Trophoblast cell (in vitro differentiated cells and primary cell): ENCODE measurements at regions not wholly inside any gene's neighbourhood (a gene's known extent, or its start where the extent isn't known, plus 50 kb on each side); places are given as distances from the start of the nearest gene placed in this dataset.

Experiments
- DNase-seq, 2 donors: peaks; one replicate each; pipeline ENCODE4 v3.0.0-alpha.2; 2016
- H2AFZ ChIP-seq: 2 replicates; pipeline ENCODE4 v1.6.1; 2013; ENCODE audit warnings: low read length, moderate library complexity, mild to moderate bottlenecking; ENCODE audit not compliant: insufficient read depth, poor library complexity
- H2AK5ac ChIP-seq: 2 replicates; pipeline ENCODE4 v1.6.1; 2013; ENCODE audit warnings: mild to moderate bottlenecking, low read length
- H2BK120ac ChIP-seq: 2 replicates; pipeline ENCODE4 v1.6.1; 2013; ENCODE audit warnings: low read length, mild to moderate bottlenecking, moderate library complexity; ENCODE audit not compliant: insufficient read depth, poor library complexity
- H2BK12ac ChIP-seq: 2 replicates; pipeline ENCODE4 v1.6.1; 2013; ENCODE audit warnings: mild to moderate bottlenecking, low read length, moderate library complexity
- H2BK5ac ChIP-seq: 2 replicates; pipeline ENCODE4 v1.6.1; 2013; ENCODE audit warnings: low read length, low read depth, moderate library complexity, mild to moderate bottlenecking; ENCODE audit not compliant: poor library complexity
- H3K14ac ChIP-seq: 2 replicates; pipeline ENCODE4 v1.6.1; 2013; ENCODE audit warnings: mild to moderate bottlenecking, low read length
- H3K18ac ChIP-seq: 2 replicates; pipeline ENCODE4 v1.6.1; 2013; ENCODE audit warnings: mild to moderate bottlenecking, low read length
- H3K23ac ChIP-seq: 2 replicates; pipeline ENCODE4 v1.6.1; 2013; ENCODE audit warnings: low read length
- H3K27ac ChIP-seq: 2 replicates; pipeline ENCODE4 v1.5.1; 2013; ENCODE audit warnings: low read depth, mild to moderate bottlenecking, inconsistent platforms, low read length, moderate library complexity
- H3K27me3 ChIP-seq: 2 replicates; pipeline ENCODE4 v1.6.1; 2013; ENCODE audit warnings: inconsistent platforms, mild to moderate bottlenecking, low read length, moderate library complexity; ENCODE audit not compliant: insufficient read depth
- H3K36me3 ChIP-seq, 2 experiments: 1 replicate in 1 of 2; 2 replicates in 1 of 2; pipeline ENCODE4 v1.6.1; 2013; ENCODE audit warnings: low read length in 2 of 2, mild to moderate bottlenecking in 2 of 2, moderate library complexity in 1 of 2; ENCODE audit not compliant: insufficient read depth in 2 of 2, control insufficient read depth in 1 of 2
- H3K4ac ChIP-seq: 2 replicates; pipeline ENCODE4 v1.6.1; 2013; ENCODE audit warnings: low read depth, mild to moderate bottlenecking, low read length, moderate library complexity
- H3K4me1 ChIP-seq, 2 experiments: 1 replicate in 1 of 2; 2 replicates in 1 of 2; pipeline ENCODE4 v1.6.1; 2013; ENCODE audit warnings: low read length in 2 of 2, mild to moderate bottlenecking in 2 of 2, moderate library complexity in 1 of 2; ENCODE audit not compliant: insufficient read depth in 2 of 2, control insufficient read depth in 1 of 2
- H3K4me2 ChIP-seq: 2 replicates; pipeline ENCODE4 v1.6.1; 2013; ENCODE audit warnings: inconsistent platforms, mild to moderate bottlenecking, low read length, moderate library complexity
- H3K4me3 ChIP-seq: 2 replicates; pipeline ENCODE4 v1.5.1; 2013; ENCODE audit warnings: mild to moderate bottlenecking, low read depth, low read length, inconsistent platforms
- H3K79me1 ChIP-seq: one replicate; pipeline ENCODE4 v1.6.1; 2013; ENCODE audit warnings: low read length
- H3K79me2 ChIP-seq: 2 replicates; pipeline ENCODE4 v1.6.1; 2013; ENCODE audit warnings: low read length, mild to moderate bottlenecking; ENCODE audit not compliant: control insufficient read depth, insufficient read depth, poor library complexity
- H3K9ac ChIP-seq: 2 replicates; pipeline ENCODE4 v1.6.1; 2013; ENCODE audit warnings: mild to moderate bottlenecking, low read length
- H3K9me3 ChIP-seq: 2 replicates; pipeline ENCODE4 v1.6.1; 2013; ENCODE audit warnings: low read depth, mild to moderate bottlenecking, control low read depth, inconsistent platforms, low read length; ENCODE audit not compliant: insufficient read depth
- H4K12ac ChIP-seq: 2 replicates; pipeline ENCODE4 v1.6.1; 2013; ENCODE audit warnings: low read depth, mild to moderate bottlenecking, low read length, moderate library complexity
- H4K8ac ChIP-seq: 2 replicates; pipeline ENCODE4 v1.6.1; 2013; ENCODE audit warnings: low read depth, mild to moderate bottlenecking, low read length, moderate library complexity
- H4K91ac ChIP-seq: one replicate; pipeline ENCODE4 v1.6.1; 2013; ENCODE audit warnings: low read depth, mild to moderate bottlenecking, low read length, moderate library complexity
- WGBS: extraction: QIAGEN DNeasy Blood & Tissue Kit; methylation state at CpG from one replicate; pipeline ENCODE4 v1.1.7; 2013; ENCODE audit warnings: missing lambda C conversion rate; ENCODE audit not compliant: insufficient read length, insufficient coverage; ENCODE audit errors: extremely low coverage; 5-methylcytosine and 5-hydroxymethylcytosine counted together

GRCh38 chr1:25110485-25110884, 121.8 kb downstream of the SYF2 start:
- no peak overlapping the region for H3K4me3 ChIP-seq
- H3K4ac ChIP-seq, result no peak overlapping the region
- no peak for DNase-seq
- H3K9ac ChIP-seq, result no peak overlapping the region
- no peak overlapping the region for H3K27ac ChIP-seq
- no peaks in the 10 kb centered on the region for H3K4me1 ChIP-seq
- no peak overlapping the region for H3K23ac ChIP-seq
- no peak overlapping the region for H3K18ac ChIP-seq
- H2BK12ac ChIP-seq, result no peak overlapping the region
- no peaks in the 10 kb centered on the region for H3K27me3 ChIP-seq
- no peaks in the 10 kb centered on the region for H3K79me2 ChIP-seq
- H4K12ac ChIP-seq, result no peak overlapping the region
- no peak overlapping the region for H2BK5ac ChIP-seq
- H2BK120ac ChIP-seq, result no peak overlapping the region
- H2AFZ ChIP-seq, result no peak overlapping the region
- no CpG with 5 or more reads among the region's 7 CpGs for WGBS
- no peaks in the 10 kb centered on the region for H3K79me1 ChIP-seq
- no peak overlapping the region for H4K8ac ChIP-seq
- H3K14ac ChIP-seq, result no peak overlapping the region
- no peak overlapping the region for H2AK5ac ChIP-seq
- no peak overlapping the region for H4K91ac ChIP-seq
- H3K4me2 ChIP-seq, result no peak overlapping the region
- peaks cover 3% of the 10 kb centered on the region for H3K9me3 ChIP-seq
- no peaks in the 10 kb centered on the region for H3K36me3 ChIP-seq

- no peak overlapping the region for H4K12ac ChIP-seq
- no peak overlapping the region for H3K4ac ChIP-seq
- H3K9ac ChIP-seq, result no peak overlapping the region
- H3K18ac ChIP-seq, result no peak overlapping the region
- no peaks in the 10 kb centered on the region for H3K36me3 ChIP-seq
- no peak overlapping the region for H3K14ac ChIP-seq
- no peak overlapping the region for H3K4me2 ChIP-seq
- no peaks in the 10 kb centered on the region for H3K79me1 ChIP-seq
- H3K4me3 ChIP-seq, result no peak overlapping the region
- no peak overlapping the region for H3K23ac ChIP-seq
- peaks cover 3% of the 10 kb centered on the region for H3K9me3 ChIP-seq
- H4K8ac ChIP-seq, result no peak overlapping the region
- WGBS, result no CpG with 5 or more reads among the region's 5 CpGs
- H2AFZ ChIP-seq, result no peak overlapping the region
- H2BK5ac ChIP-seq, result no peak overlapping the region
- H3K27me3 ChIP-seq, result no peaks in the 10 kb centered on the region
- no peaks in the 10 kb centered on the region for H3K79me2 ChIP-seq
- no peak overlapping the region for H4K91ac ChIP-seq
- no peak overlapping the region for H3K27ac ChIP-seq
- H3K4me1 ChIP-seq, result no peaks in the 10 kb centered on the region
- DNase-seq, result no peak
- no peak overlapping the region for H2AK5ac ChIP-seq
- H2BK12ac ChIP-seq, result no peak overlapping the region
- H2BK120ac ChIP-seq, result no peak overlapping the region
Observed at GRCh38 chr1:25110036-25110435, 122.3 kb downstream of the SYF2 start.

DNA sequence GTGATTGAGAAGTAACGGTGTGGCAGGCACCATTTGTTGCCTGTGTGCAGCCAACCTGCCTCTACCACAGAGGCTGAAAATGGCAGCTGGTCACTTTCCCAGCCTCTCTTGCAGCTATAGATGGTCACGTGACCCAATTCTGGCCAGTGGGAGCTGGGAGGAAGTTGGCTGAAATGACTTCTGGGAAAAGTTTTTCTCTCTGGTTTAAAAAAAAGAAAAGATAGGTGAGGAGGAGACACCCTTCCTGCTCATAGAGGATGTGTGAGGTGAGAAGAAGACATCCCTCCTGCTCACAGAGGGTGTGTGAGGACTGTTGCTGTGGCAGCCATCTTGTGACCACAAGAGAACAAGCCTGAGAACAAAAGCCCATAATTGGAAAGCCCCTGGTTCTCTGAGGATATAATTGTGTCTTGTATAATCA, 122.8 kb downstream of the SYF2 start:
- no peak overlapping the region for H3K18ac ChIP-seq
- H3K23ac ChIP-seq, result no peak overlapping the region
- no peak overlapping the region for H3K27ac ChIP-seq
- WGBS, result no CpG with 5 or more reads among the region's 2 CpGs
- H2AFZ ChIP-seq, result no peak overlapping the region
- H3K27me3 ChIP-seq, result no peaks in the 10 kb centered on the region
- no peak overlapping the region for H4K91ac ChIP-seq
- H3K36me3 ChIP-seq, result no peaks in the 10 kb centered on the region
- H3K4me3 ChIP-seq, result no peak overlapping the region
- no peak overlapping the region for H3K4ac ChIP-seq
- H2BK5ac ChIP-seq, result no peak overlapping the region
- H3K9ac ChIP-seq, result no peak overlapping the region
- H2BK120ac ChIP-seq, result no peak overlapping the region
- no peak overlapping the region for H4K12ac ChIP-seq
- H3K4me2 ChIP-seq, result no peak overlapping the region
- no peaks in the 10 kb centered on the region for H3K4me1 ChIP-seq
- DNase-seq, result no peak
- H3K14ac ChIP-seq, result no peak overlapping the region
- H3K79me2 ChIP-seq, result no peaks in the 10 kb centered on the region
- peaks cover 3% of the 10 kb centered on the region for H3K9me3 ChIP-seq
- no peak overlapping the region for H2AK5ac ChIP-seq
- no peaks in the 10 kb centered on the region for H3K79me1 ChIP-seq
- H2BK12ac ChIP-seq, result no peak overlapping the region
- no peak overlapping the region for H4K8ac ChIP-seq

- Histone ChIP-seq H3K14ac (no peak overlapping the region), H4K12ac (no peak overlapping the region), H4K91ac (no peak overlapping the region), H3K18ac (no peak overlapping the region), H2BK120ac (no peak overlapping the region), H2BK12ac (no peak overlapping the region), H3K79me1 (no peaks in the 10 kb centered on the region), H2BK5ac (no peak overlapping the region), H3K36me3 (no peaks in the 10 kb centered on the region), H3K4ac (no peak overlapping the region), H3K27me3 (no peaks in the 10 kb centered on the region), H3K4me1 (no peaks in the 10 kb centered on the region), H3K23ac (no peak overlapping the region), H3K27ac (no peak overlapping the region), H2AK5ac (no peak overlapping the region), H4K8ac (no peak overlapping the region), H3K9ac (no peak overlapping the region), H3K9me3 (peaks cover 3% of the 10 kb centered on the region), H3K79me2 (no peaks in the 10 kb centered on the region), H2AFZ (no peak overlapping the region), H3K4me2 (no peak overlapping the region), H3K4me3 (no peak overlapping the region)
- no CpG with 5 or more reads among the region's 9 CpGs for WGBS
- DNase-seq, result no peak
Observed at GRCh38 chr1:25107643-25108010, 124.7 kb downstream of the SYF2 start.
